IMR-90 (cell line): ENCODE measurements at regions not wholly inside any gene's neighbourhood (a gene's known extent, or its start where the extent isn't known, plus 50 kb on each side); places are given as distances from the start of the nearest gene placed in this dataset.

Source experiments
- ATAC-seq: fragments of 200-7000 bp; cut with Tn5 transposase; 2 replicates; pipeline ENCODE4 v1.9.1; 2020; ENCODE audit warnings: low read depth, mild to moderate bottlenecking, moderate library complexity
- BruUV-seq: library from RNA; stranded (reverse); fragments of 400-500 nt; replicated peaks from 2 replicates; lab custom pipeline; 2021; lab: Mats Ljungman, UMichigan
- CTCF ChIA-PET: fragments of 300-600 bp; formaldehyde crosslinking; extraction: SDS; loops from one replicate; lab custom pipeline; 2021; ENCODE audit warnings: antibody characterized with exemption; lab: Yijun Ruan, JAX
- POLR2A ChIA-PET: fragments of 300-600 bp; sonication (Branson Sonifier 250); formaldehyde crosslinking; loops from one replicate; lab custom pipeline; 2022; ENCODE audit warnings: antibody characterized with exemption; ENCODE audit not compliant: unreplicated experiment; lab: Charles Lee
- DNase-seq: peaks from one replicate; pipeline ENCODE4 v3.0.0; 2013
- H2AFZ ChIP-seq: replicated peaks from 2 replicates; pipeline ENCODE3; 2013; ENCODE audit warnings: low read length, mild to moderate bottlenecking; ENCODE audit not compliant: poor library complexity
- H2AK5ac ChIP-seq: 2 replicates; pipeline ENCODE4 v1.6.1; 2013; ENCODE audit warnings: low read depth, low read length, inconsistent platforms
- H2AK9ac ChIP-seq: replicated peaks from 2 replicates; pipeline ENCODE3; 2013; ENCODE audit warnings: mild to moderate bottlenecking, low read depth, low read length, moderate library complexity; ENCODE audit not compliant: poor library complexity
- H2BK120ac ChIP-seq: 2 replicates; pipeline ENCODE4 v1.6.1; 2013; ENCODE audit warnings: low read depth, low read length, inconsistent platforms
- H2BK15ac ChIP-seq: 3 replicates; pipeline ENCODE4 v1.6.1; 2013; ENCODE audit warnings: low read depth, low read length, inconsistent platforms
- H2BK20ac ChIP-seq: 2 replicates; pipeline ENCODE4 v1.6.1; 2013; ENCODE audit warnings: low read depth, mild to moderate bottlenecking, inconsistent platforms, low read length, moderate library complexity
- H2BK5ac ChIP-seq: 2 replicates; pipeline ENCODE4 v1.6.1; 2013; ENCODE audit warnings: mild to moderate bottlenecking, low read depth, low read length, inconsistent platforms; ENCODE audit not compliant: poor library complexity, severe bottlenecking
- H3K14ac ChIP-seq: replicated peaks from 2 replicates; pipeline ENCODE4 v1.6.1; 2013; ENCODE audit warnings: low read depth, low read length, inconsistent platforms
- H3K18ac ChIP-seq: 2 replicates; pipeline ENCODE4 v1.6.1; 2013; ENCODE audit warnings: low read depth, low read length, control low read depth
- H3K23ac ChIP-seq: 2 replicates; pipeline ENCODE4 v1.6.1; 2013; ENCODE audit warnings: low read depth, low read length, inconsistent platforms
- H3K27ac ChIP-seq: 2 replicates; pipeline ENCODE4 v1.5.1; 2013; ENCODE audit warnings: mild to moderate bottlenecking, control low read depth, low read length; ENCODE audit not compliant: insufficient read depth
- H3K27me3 ChIP-seq: 2 replicates; pipeline ENCODE4 v1.6.1; 2013; ENCODE audit warnings: low read length; ENCODE audit not compliant: control insufficient read depth, insufficient read depth
- H3K36me3 ChIP-seq: 2 replicates; pipeline ENCODE4 v1.6.1; 2013; ENCODE audit warnings: low read length, mixed read lengths; ENCODE audit not compliant: control insufficient read depth, insufficient read depth
- H3K4ac ChIP-seq: 2 replicates; pipeline ENCODE4 v1.6.1; 2013; ENCODE audit warnings: low read depth, low read length, inconsistent platforms
- H3K4me1 ChIP-seq: 2 replicates; pipeline ENCODE4 v1.6.1; 2013; ENCODE audit warnings: low read length, mixed read lengths; ENCODE audit not compliant: control insufficient read depth, insufficient read depth
- H3K4me2 ChIP-seq: 2 replicates; pipeline ENCODE4 v1.6.1; 2013; ENCODE audit warnings: low read depth, mild to moderate bottlenecking, control low read depth, low read length, moderate library complexity
- H3K4me3 ChIP-seq: 2 replicates; pipeline ENCODE4 v1.5.1; 2013; ENCODE audit warnings: low read depth, mild to moderate bottlenecking, control low read depth, low read length, moderate library complexity; ENCODE audit not compliant: insufficient read depth
- H3K56ac ChIP-seq: 2 replicates; pipeline ENCODE4 v1.6.1; 2013; ENCODE audit warnings: low read length, inconsistent platforms; ENCODE audit not compliant: insufficient read depth; ENCODE audit errors: extremely low read depth
- H3K79me1 ChIP-seq, 2 experiments: 2 replicates each; pipeline ENCODE4 v1.6.1; 2013; ENCODE audit warnings: low read length in 2 of 2, inconsistent platforms in 1 of 2, low read depth in 1 of 2
- H3K9ac ChIP-seq: 2 replicates; pipeline ENCODE4 v1.6.1; 2013; ENCODE audit warnings: low read depth, low read length, control low read depth
- H3K9me1 ChIP-seq: 2 replicates; pipeline ENCODE4 v1.6.1; 2013; ENCODE audit warnings: low read length, inconsistent platforms; ENCODE audit not compliant: insufficient read depth
- H3K9me3 ChIP-seq: 2 replicates; pipeline ENCODE4 v1.6.1; 2013; ENCODE audit warnings: low read length; ENCODE audit not compliant: control insufficient read depth, insufficient read depth
- H4K20me1 ChIP-seq: 2 replicates; pipeline ENCODE4 v1.6.1; 2013; ENCODE audit warnings: low read length, inconsistent platforms; ENCODE audit not compliant: insufficient read depth
- H4K5ac ChIP-seq: 2 replicates; pipeline ENCODE4 v1.6.1; 2013; ENCODE audit warnings: mild to moderate bottlenecking, low read depth, low read length, control low read depth
- H4K8ac ChIP-seq, 2 experiments: 2 replicates each; pipeline ENCODE4 v1.6.1; 2013; ENCODE audit warnings: low read depth in 2 of 2, low read length in 2 of 2, control low read depth in 1 of 2, inconsistent platforms in 1 of 2
- H4K91ac ChIP-seq: 2 replicates; pipeline ENCODE4 v1.6.1; 2013; ENCODE audit warnings: low read depth, low read length, inconsistent platforms; ENCODE audit not compliant: insufficient read depth
- BHLHE40 ChIP-seq: fragments of 150-350 bp; IDR thresholded peaks from 2 replicates; pipeline ENCODE4 v1.6.1; 2016; ENCODE audit warnings: mild to moderate bottlenecking, low read depth, low read length
- CHD1 ChIP-seq: IDR thresholded peaks from 2 replicates; pipeline ENCODE4 v1.6.1; 2012; ENCODE audit warnings: low read depth, low read length, improper control_type of control experiment
- FOS ChIP-seq: fragments of 150-350 bp; IDR thresholded peaks from 2 replicates; pipeline ENCODE4 v1.6.1; 2016; ENCODE audit warnings: low read depth, low read length
- MXI1 ChIP-seq: IDR thresholded peaks from 2 replicates; pipeline ENCODE4 v1.6.1; 2012; ENCODE audit warnings: low read depth, mild to moderate bottlenecking, low read length, moderate library complexity, borderline replicate concordance
- POLR2A ChIP-seq: IDR thresholded peaks from 2 replicates; pipeline ENCODE4 v1.6.1; 2012; ENCODE audit warnings: mild to moderate bottlenecking, low read depth, low read length
- WGBS, 2 experiments: methylation state at CpG; one replicate each; pipeline versions ENCODE4 v1.1.5 to v1.1.7; 2013; ENCODE audit warnings: missing lambda C conversion rate in 2 of 2; ENCODE audit not compliant: insufficient read length in 1 of 2; ENCODE audit errors: extremely low coverage in 2 of 2; 5-methylcytosine and 5-hydroxymethylcytosine counted together
- dilution Hi-C: fragments of 300-500 bp; cut with HindIII; formaldehyde crosslinking; loops from one replicate; pipeline ENCODE4 v1.14.3; 2018; ENCODE audit warnings: low sequenced_read_pairs; ENCODE audit not compliant: unreplicated experiment
- in situ Hi-C: fragments of 300-500 bp; cut with MboI; formaldehyde crosslinking; loops from 3 replicates; pipeline ENCODE4 v1.14.3; 2019; ENCODE audit warnings: low sequenced_read_pairs, inconsistent platforms, mixed read lengths
- intact Hi-C: fragments of 100-400 bp; cut with micrococcal nuclease; formaldehyde crosslinking; loops from 2 replicates; pipeline ENCODE4 v1.10.0; 2022
- TF ChIP-seq, protein P1 (sequence below): fragments of 150-350 bp; IDR thresholded peaks from 2 replicates; pipeline ENCODE4 v1.6.1; 2016; ENCODE audit warnings: low read depth, mild to moderate bottlenecking, low read length, moderate library complexity, borderline replicate concordance
- TF ChIP-seq, protein P2 (sequence below): fragments of 150-350 bp; IDR thresholded peaks from 2 replicates; pipeline ENCODE4 v1.6.1; 2017; ENCODE audit warnings: mild to moderate bottlenecking, antibody characterized with exemption, low read length, low read depth
- TF ChIP-seq, protein P3 (sequence below): conservative IDR thresholded peaks from 2 replicates; pipeline ENCODE4 v1.5.1; 2012; ENCODE audit warnings: mild to moderate bottlenecking, low read depth, low read length, improper control_type of control experiment

DNA sequence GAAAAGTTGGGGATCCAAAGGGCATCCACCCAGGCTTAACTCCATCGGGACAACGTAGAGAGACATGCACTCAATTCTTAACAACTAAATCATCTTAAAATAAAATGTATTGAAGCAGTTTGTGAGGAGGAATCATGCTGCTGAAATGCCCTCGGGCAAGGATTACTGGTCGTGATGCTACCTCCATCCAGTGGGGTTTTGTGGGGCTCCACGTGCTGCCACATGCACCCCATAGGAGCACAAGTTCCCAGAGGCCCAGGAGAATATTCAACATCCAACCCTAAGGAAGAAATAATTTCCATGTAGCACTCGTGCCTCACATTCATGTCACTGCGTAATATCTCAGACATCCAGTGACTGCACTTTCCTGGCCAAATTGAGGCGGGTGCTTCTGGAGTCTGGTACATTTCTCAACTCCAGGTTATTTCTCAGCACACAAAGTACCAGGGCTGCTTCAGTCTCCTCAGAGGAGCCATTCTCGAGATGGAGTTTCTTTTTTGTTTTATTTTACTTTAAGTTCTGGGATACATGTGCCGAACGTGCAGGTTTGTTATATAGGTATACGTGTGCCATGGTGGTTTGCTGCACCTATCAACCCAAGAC lies 429.8 kb downstream of the FOXO1 start:
- Histone ChIP-seq H2BK15ac (no peak overlapping the region), H2BK5ac (no peak overlapping the region), H3K9me3 (no peaks in the 10 kb centered on the region; the same call in 1 of the 2 replicates), H4K91ac (no peak overlapping the region), H3K79me1 (no peaks in the 10 kb centered on the region), H3K27ac (no peak overlapping the region), H2BK20ac (no peak overlapping the region), H3K23ac (no peak overlapping the region), H3K27me3 (no peaks in the 10 kb centered on the region), H3K4me3 (no peak overlapping the region), H3K4me1 (no peaks in the 10 kb centered on the region), H3K9me1 (no peaks in the 10 kb centered on the region), H3K18ac (no peak overlapping the region), H2AFZ (no peak overlapping the region), H2BK120ac (no peak overlapping the region), H3K36me3 (no peaks in the 10 kb centered on the region), H2AK9ac (no peak overlapping the region), H4K20me1 (no peaks in the 10 kb centered on the region), H3K14ac (no peak overlapping the region), H4K5ac (no peak overlapping the region), H3K56ac (no peak overlapping the region), H4K8ac (no peak overlapping the region), H3K4me2 (no peak overlapping the region), H3K9ac (no peak overlapping the region), H3K4ac (no peak overlapping the region), H2AK5ac (no peak overlapping the region)
- BruUV-seq, result no TSS peak
- TF ChIP-seq, protein P1, sequence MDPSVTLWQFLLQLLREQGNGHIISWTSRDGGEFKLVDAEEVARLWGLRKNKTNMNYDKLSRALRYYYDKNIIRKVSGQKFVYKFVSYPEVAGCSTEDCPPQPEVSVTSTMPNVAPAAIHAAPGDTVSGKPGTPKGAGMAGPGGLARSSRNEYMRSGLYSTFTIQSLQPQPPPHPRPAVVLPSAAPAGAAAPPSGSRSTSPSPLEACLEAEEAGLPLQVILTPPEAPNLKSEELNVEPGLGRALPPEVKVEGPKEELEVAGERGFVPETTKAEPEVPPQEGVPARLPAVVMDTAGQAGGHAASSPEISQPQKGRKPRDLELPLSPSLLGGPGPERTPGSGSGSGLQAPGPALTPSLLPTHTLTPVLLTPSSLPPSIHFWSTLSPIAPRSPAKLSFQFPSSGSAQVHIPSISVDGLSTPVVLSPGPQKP, result no peak
- TF ChIP-seq, protein P2, sequence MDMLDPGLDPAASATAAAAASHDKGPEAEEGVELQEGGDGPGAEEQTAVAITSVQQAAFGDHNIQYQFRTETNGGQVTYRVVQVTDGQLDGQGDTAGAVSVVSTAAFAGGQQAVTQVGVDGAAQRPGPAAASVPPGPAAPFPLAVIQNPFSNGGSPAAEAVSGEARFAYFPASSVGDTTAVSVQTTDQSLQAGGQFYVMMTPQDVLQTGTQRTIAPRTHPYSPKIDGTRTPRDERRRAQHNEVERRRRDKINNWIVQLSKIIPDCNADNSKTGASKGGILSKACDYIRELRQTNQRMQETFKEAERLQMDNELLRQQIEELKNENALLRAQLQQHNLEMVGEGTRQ, result no peak
- no peak for TF ChIP-seq CHD1
- TF ChIP-seq BHLHE40, result no peak
- TF ChIP-seq, protein P3, sequence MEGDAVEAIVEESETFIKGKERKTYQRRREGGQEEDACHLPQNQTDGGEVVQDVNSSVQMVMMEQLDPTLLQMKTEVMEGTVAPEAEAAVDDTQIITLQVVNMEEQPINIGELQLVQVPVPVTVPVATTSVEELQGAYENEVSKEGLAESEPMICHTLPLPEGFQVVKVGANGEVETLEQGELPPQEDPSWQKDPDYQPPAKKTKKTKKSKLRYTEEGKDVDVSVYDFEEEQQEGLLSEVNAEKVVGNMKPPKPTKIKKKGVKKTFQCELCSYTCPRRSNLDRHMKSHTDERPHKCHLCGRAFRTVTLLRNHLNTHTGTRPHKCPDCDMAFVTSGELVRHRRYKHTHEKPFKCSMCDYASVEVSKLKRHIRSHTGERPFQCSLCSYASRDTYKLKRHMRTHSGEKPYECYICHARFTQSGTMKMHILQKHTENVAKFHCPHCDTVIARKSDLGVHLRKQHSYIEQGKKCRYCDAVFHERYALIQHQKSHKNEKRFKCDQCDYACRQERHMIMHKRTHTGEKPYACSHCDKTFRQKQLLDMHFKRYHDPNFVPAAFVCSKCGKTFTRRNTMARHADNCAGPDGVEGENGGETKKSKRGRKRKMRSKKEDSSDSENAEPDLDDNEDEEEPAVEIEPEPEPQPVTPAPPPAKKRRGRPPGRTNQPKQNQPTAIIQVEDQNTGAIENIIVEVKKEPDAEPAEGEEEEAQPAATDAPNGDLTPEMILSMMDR, result no peak
- TF ChIP-seq POLR2A, result no peak
- TF ChIP-seq FOS, result no peak
- TF ChIP-seq MXI1, result no peak
- ChIA-PET CTCF (no interaction called here), POLR2A (no interaction called here)
- ATAC-seq (no peak), DNase-seq (no peak)
- intact Hi-C loops (no loop called here), dilution Hi-C loops (no loop called here), in situ Hi-C loops (no loop called here)
- WGBS, 2 experiments, result 80% methylated on average over 1 of the region's 12 CpGs; no CpG with 5 or more reads in 1 of the 2 experiments
